RWPE2 (cell line): ENCODE measurements at regions not wholly inside any gene's neighbourhood (a gene's known extent, or its start where the extent isn't known, plus 50 kb on each side); places are given as distances from the start of the nearest gene placed in this dataset.

Source experiments
- ATAC-seq: fragments of 200-7000 bp; cut with Tn5 transposase; 3 replicates; pipeline ENCODE4 v1.9.1; 2021; ENCODE audit warnings: low read depth
- DNase-seq: peaks from one replicate; pipeline ENCODE4 v3.0.0-alpha.2; 2020; ENCODE audit warnings: low spot score
- H3K27ac ChIP-seq: fragments of 450-650 bp; 2 replicates; pipeline ENCODE4 v1.5.1; 2017; ENCODE audit warnings: mild to moderate bottlenecking; ENCODE audit not compliant: poor library complexity, severe bottlenecking
- H3K27me3 ChIP-seq: fragments of 250-450 bp; sonication (Bioruptor Pico); 2 replicates; pipeline ENCODE4 v1.5.1; 2021; ENCODE audit warnings: mild to moderate bottlenecking, moderate library complexity; ENCODE audit not compliant: insufficient read depth, poor library complexity, severe bottlenecking
- H3K36me3 ChIP-seq: fragments of 250-450 bp; sonication (Bioruptor Pico); 2 replicates; pipeline ENCODE4 v1.5.1; 2020; ENCODE audit warnings: low read depth, mild to moderate bottlenecking, moderate library complexity
- H3K4me1 ChIP-seq: fragments of 250-450 bp; sonication (Bioruptor Pico); 2 replicates; pipeline ENCODE4 v1.5.1; 2021; ENCODE audit warnings: mild to moderate bottlenecking, moderate library complexity; ENCODE audit not compliant: insufficient read depth, poor library complexity, severe bottlenecking
- H3K4me3 ChIP-seq: fragments of 250-450 bp; sonication (Bioruptor Pico); 2 replicates; pipeline ENCODE4 v1.5.1; 2021; ENCODE audit warnings: mild to moderate bottlenecking, moderate library complexity; ENCODE audit not compliant: severe bottlenecking
- H3K9me3 ChIP-seq: fragments of 250-450 bp; sonication (Bioruptor Pico); 2 replicates; pipeline ENCODE4 v1.5.1; 2021; ENCODE audit warnings: mild to moderate bottlenecking, moderate library complexity; ENCODE audit not compliant: severe bottlenecking
- CTCF ChIP-seq: fragments of 450-650 bp; IDR thresholded peaks from one replicate; pipeline ENCODE4 v1.5.1; 2017; ENCODE audit warnings: mild to moderate bottlenecking, moderate library complexity; ENCODE audit not compliant: poor library complexity, severe bottlenecking

- Histone ChIP-seq H3K27ac (no peak overlapping the region), H3K4me1 (no peaks in the 10 kb centered on the region), H3K27me3 (no peaks in the 10 kb centered on the region), H3K36me3 (no peaks in the 10 kb centered on the region), H3K9me3 (no peaks in the 10 kb centered on the region), H3K4me3 (no peak overlapping the region)
- TF ChIP-seq CTCF, result no peak
- no peak for ATAC-seq
- DNase-seq, result no peak
Measured at GRCh38 chr18:24930478-24930877, 421.5 kb downstream of the ZNF521 start.

GRCh38 chr18:24930971-24931370, 421.0 kb downstream of the ZNF521 start:
- DNase-seq (no peak), ATAC-seq (no peak)
- no peak for TF ChIP-seq CTCF
- H3K36me3 ChIP-seq, result no peaks in the 10 kb centered on the region
- H3K9me3 ChIP-seq, result no peaks in the 10 kb centered on the region
- no peak overlapping the region for H3K27ac ChIP-seq
- no peaks in the 10 kb centered on the region for H3K27me3 ChIP-seq
- no peak overlapping the region for H3K4me3 ChIP-seq
- H3K4me1 ChIP-seq, result no peaks in the 10 kb centered on the region

DNA sequence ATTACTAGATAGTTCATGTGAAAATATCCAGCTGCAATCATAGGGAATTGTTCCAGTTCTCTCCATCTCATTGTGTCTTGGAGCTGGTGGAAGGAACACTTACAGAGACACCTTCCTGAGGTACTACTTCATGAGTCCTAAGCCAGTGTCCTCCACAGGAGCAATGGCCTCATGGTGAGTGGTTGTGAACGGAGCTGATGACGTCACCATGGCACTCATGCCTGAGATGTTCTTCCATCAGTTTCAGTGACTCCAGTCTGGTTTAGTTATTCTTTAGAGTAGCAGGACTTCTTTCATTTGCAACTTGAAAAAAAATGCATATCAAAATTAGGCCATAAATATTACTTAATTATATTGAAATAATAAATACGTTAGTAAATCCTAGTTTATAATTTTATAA, 418.6 kb downstream of the ZNF521 start:
- Histone ChIP-seq H3K4me1 (no peaks in the 10 kb centered on the region), H3K4me3 (no peak overlapping the region), H3K9me3 (no peaks in the 10 kb centered on the region), H3K27me3 (no peaks in the 10 kb centered on the region), H3K36me3 (no peaks in the 10 kb centered on the region), H3K27ac (no peak overlapping the region)
- no peak for TF ChIP-seq CTCF
- ATAC-seq, result no peak
- DNase-seq, result no peak

- no peak for ATAC-seq
- no peaks in the 10 kb centered on the region for H3K9me3 ChIP-seq
- H3K4me3 ChIP-seq, result no peak overlapping the region
- no peak overlapping the region for H3K27ac ChIP-seq
- H3K27me3 ChIP-seq, result no peaks in the 10 kb centered on the region
- DNase-seq, result no peak
- TF ChIP-seq CTCF, result no peak
- H3K36me3 ChIP-seq, result no peaks in the 10 kb centered on the region
- no peaks in the 10 kb centered on the region for H3K4me1 ChIP-seq
Measured at GRCh38 chr18:24934258-24934932, 417.6 kb downstream of the ZNF521 start.

DNA sequence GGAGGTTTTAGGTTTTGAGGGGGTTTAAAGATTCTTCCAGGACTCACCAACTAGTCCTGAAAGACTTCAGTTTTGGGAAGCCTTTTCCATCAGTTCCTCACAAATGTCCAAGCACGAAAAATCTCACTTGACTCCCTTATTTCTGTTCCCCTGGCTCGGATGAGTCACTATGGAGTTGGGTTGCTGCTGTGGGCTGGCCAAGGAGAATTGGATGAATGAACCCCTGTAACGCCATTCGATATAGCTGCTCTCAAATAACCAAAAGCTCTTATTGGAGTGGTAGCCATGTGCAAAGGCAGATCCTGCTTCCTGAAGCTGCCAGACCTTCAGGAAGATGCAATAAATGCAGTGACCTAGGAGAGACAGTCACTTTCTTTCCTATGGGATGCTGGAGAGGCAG, 417.0 kb downstream of the ZNF521 start:
- no peak for DNase-seq

More for the DNA sequence above, 417.0 kb downstream of the ZNF521 start:
- ATAC-seq, result no peak
- Histone ChIP-seq H3K27ac (no peak overlapping the region), H3K36me3 (no peaks in the 10 kb centered on the region), H3K9me3 (no peaks in the 10 kb centered on the region), H3K4me3 (no peak overlapping the region), H3K4me1 (no peaks in the 10 kb centered on the region), H3K27me3 (no peaks in the 10 kb centered on the region)
- TF ChIP-seq CTCF, result no peak
